AG04450 (cell line): ENCODE measurements at regions not wholly inside any gene's neighbourhood (a gene's known extent, or its start where the extent isn't known, plus 50 kb on each side); places are given as distances from the start of the nearest gene placed in this dataset.

Experiments
- CTCF ChIA-PET: fragments of 300-600, 350-600 bp; formaldehyde crosslinking; extraction: SDS; loops from one replicate; lab custom pipeline; 2022; ENCODE audit warnings: antibody characterized with exemption, inconsistent platforms; lab: Charles Lee
- POLR2A ChIA-PET: fragments of 350-600 bp; formaldehyde crosslinking; extraction: SDS; loops from one replicate; lab custom pipeline; 2021; ENCODE audit warnings: antibody characterized with exemption, inconsistent platforms; lab: Yijun Ruan, JAX
- DNase-seq: peaks from one replicate; pipeline ENCODE4 v3.0.0-alpha.2; 2011; ENCODE audit warnings: low read depth, low spot score
- H3K27ac ChIP-seq: one replicate; pipeline ENCODE4 v1.5.1; 2012; ENCODE audit warnings: low read depth, low read length, control low read depth
- H3K27me3 ChIP-seq: one replicate; pipeline ENCODE4 v1.6.0; 2012; ENCODE audit warnings: low read length; ENCODE audit not compliant: control insufficient read depth, insufficient read depth
- H3K4me3 ChIP-seq: 2 replicates; pipeline ENCODE4 v1.5.1; 2011; ENCODE audit warnings: mild to moderate bottlenecking, low read depth, low read length, control low read depth
- H3K9me3 ChIP-seq: 2 replicates; pipeline ENCODE4 v1.5.1; 2012; ENCODE audit warnings: low read length; ENCODE audit not compliant: control insufficient read depth, insufficient read depth
- CTCF ChIP-seq: IDR thresholded peaks from 2 replicates; pipeline ENCODE4 v1.5.1; 2011; ENCODE audit warnings: low read depth, low read length, control low read depth, inconsistent platforms

- Histone ChIP-seq H3K9me3 (no peaks in the 10 kb centered on the region), H3K27me3 (no peaks in the 10 kb centered on the region), H3K27ac (no peak overlapping the region), H3K4me3 (no peak overlapping the region)
- no peak for DNase-seq
- CTCF ChIA-PET: no interaction called here
- POLR2A ChIA-PET: no interaction called here
- TF ChIP-seq CTCF: no peak
These were observed 187.4 kb upstream of the KCNK2 start for GRCh38 chr1:214895011-214895600.

GRCh38 chr1:214896921-214897320, 185.6 kb upstream of the KCNK2 start:
- H3K27ac ChIP-seq: no peak overlapping the region
- no peaks in the 10 kb centered on the region for H3K27me3 ChIP-seq
- no peak overlapping the region for H3K4me3 ChIP-seq
- POLR2A ChIA-PET: no interaction called here
- TF ChIP-seq CTCF: no peak
- CTCF ChIA-PET: interaction anchor here (0.6 kb wide), 2 partner anchors 48 to 260 kb away, joined by 3 to 4 read pairs; no protein-coding TSS in a partner anchor
- no peaks in the 10 kb centered on the region for H3K9me3 ChIP-seq
- DNase-seq: no peak

- Histone ChIP-seq H3K4me3 (no peak overlapping the region), H3K27ac (no peak overlapping the region), H3K9me3 (no peaks in the 10 kb centered on the region), H3K27me3 (no peaks in the 10 kb centered on the region)
- ChIA-PET POLR2A (interaction anchor here (0.7 kb wide), 1 partner anchor 42 kb away, joined by 4 read pairs; no protein-coding TSS in a partner anchor), CTCF (interaction anchor here (0.6 kb wide), 1 partner anchor 48 kb away, joined by 4 read pairs; no protein-coding TSS in a partner anchor)
- DNase-seq: no peak
- TF ChIP-seq CTCF: no peak
These were observed 185.0 kb upstream of the KCNK2 start for GRCh38 chr1:214897581-214897980.

GRCh38 chr1:214898161-214898560, 184.4 kb upstream of the KCNK2 start:
- Histone ChIP-seq H3K27ac (no peak overlapping the region), H3K4me3 (no peak overlapping the region), H3K9me3 (no peaks in the 10 kb centered on the region), H3K27me3 (no peaks in the 10 kb centered on the region)
- TF ChIP-seq CTCF: no peak
- CTCF ChIA-PET: interaction anchor here (0.7 kb wide), 1 partner anchor 47 kb away, joined by 3 read pairs; no protein-coding TSS in a partner anchor
- POLR2A ChIA-PET: interaction anchor here (0.7 kb wide), 1 partner anchor 42 kb away, joined by 4 read pairs; no protein-coding TSS in a partner anchor
- no peak for DNase-seq

GRCh38 chr1:214898718-214899117, 183.8 kb upstream of the KCNK2 start:
- Histone ChIP-seq H3K27me3 (no peaks in the 10 kb centered on the region), H3K9me3 (no peaks in the 10 kb centered on the region), H3K4me3 (no peak overlapping the region), H3K27ac (no peak overlapping the region)
- DNase-seq: no peak
- ChIA-PET CTCF (interaction anchor here (0.7 kb wide), 1 partner anchor 46 kb away, joined by 3 read pairs; no protein-coding TSS in a partner anchor), POLR2A (no interaction called here)
- no peak for TF ChIP-seq CTCF
